A549 (cell line): ENCODE measurements at regions not wholly inside any gene's neighbourhood (a gene's known extent, or its start where the extent isn't known, plus 50 kb on each side); places are given as distances from the start of the nearest gene placed in this dataset.

Experiments used
- ATAC-seq, 2 experiments: fragments of 200-7000 bp in 1 of 2; fragments of >200 bp in 1 of 2; cut with Nextera tagmentation in 1 of 2; cut with Tn5 transposase in 1 of 2; 3 replicates each; pipeline versions ENCODE4 v1.8.0 to v1.9.1; 2018 to 2020; ENCODE audit warnings: mild to moderate bottlenecking in 1 of 2, moderate library complexity in 1 of 2
- CTCF ChIA-PET: fragments of 300-600 bp; sonication (Branson Sonifier 250); formaldehyde crosslinking; extraction: SDS; loops from one replicate; lab custom pipeline; 2021; ENCODE audit warnings: antibody characterized with exemption, inconsistent platforms; lab: Yijun Ruan, JAX
- POLR2A ChIA-PET: fragments of 350-600 bp; formaldehyde crosslinking; extraction: SDS; loops from one replicate; lab custom pipeline; 2021; ENCODE audit warnings: antibody characterized with exemption, inconsistent platforms; lab: Yijun Ruan, JAX
- DNase-seq, 2 experiments: peaks; one replicate each; pipeline versions ENCODE4 v3.0.0 to v3.0.0-alpha.2; 2011 to 2016; ENCODE audit warnings: low read depth in 1 of 2, low spot score in 1 of 2
- FAIRE-seq: peaks from 2 replicates; lab custom pipeline; 2011; peaks lifted over from hg19 to GRCh38; lab: Jason Lieb, UNC
- H3K27ac ChIP-seq, 2 experiments: fragments of >200 bp; sonication (Bioruptor Twin); formaldehyde crosslinking; 3 replicates each; pipeline ENCODE4 v1.5.1; 2016 to 2017
- H3K4me1 ChIP-seq: fragments of >200 bp; sonication (Bioruptor Twin); formaldehyde crosslinking; 3 replicates; pipeline ENCODE4 v1.6.1; 2016
- H3K4me2 ChIP-seq: fragments of >200 bp; sonication (Bioruptor Twin); formaldehyde crosslinking; 3 replicates; pipeline ENCODE4 v1.6.1; 2016
- H3K4me3 ChIP-seq: fragments of >200 bp; sonication (Bioruptor Twin); formaldehyde crosslinking; 3 replicates; pipeline ENCODE4 v1.5.1; 2016
- H3K9me3 ChIP-seq: fragments of >200 bp; sonication (Bioruptor Twin); formaldehyde crosslinking; 3 replicates; pipeline ENCODE4 v1.6.1; 2016
- BHLHE40 ChIP-seq: IDR thresholded peaks from 2 replicates; pipeline ENCODE4 v1.6.1; 2012; ENCODE audit warnings: low read depth, low read length, inconsistent platforms
- EHF ChIP-seq: fragments of 250-450 bp; sonication (Bioruptor Pico); IDR thresholded peaks from 2 replicates; pipeline ENCODE4 v1.5.0; 2020; ENCODE audit warnings: mild to moderate bottlenecking
- EHMT2 ChIP-seq: fragments of 200-600 bp; sonication (generic); IDR thresholded peaks from 2 replicates; pipeline ENCODE4 v1.6.1; 2016; ENCODE audit warnings: antibody characterized with exemption, low read depth, mild to moderate bottlenecking, moderate library complexity
- EP300 ChIP-seq, 2 experiments: fragments of >200 bp; sonication (Bioruptor Twin); formaldehyde crosslinking; IDR thresholded peaks; 2 replicates in 1 of 2; 3 replicates in 1 of 2; pipeline ENCODE4 v1.6.1; 2016 to 2017
- HMGXB4 ChIP-seq: fragments of 250-450 bp; sonication (Bioruptor Pico); IDR thresholded peaks from 2 replicates; pipeline ENCODE4 v1.5.0; 2021; ENCODE audit warnings: mild to moderate bottlenecking, moderate library complexity, borderline replicate concordance
- HOXA7 ChIP-seq: fragments of 250-450 bp; sonication (Bioruptor Pico); IDR thresholded peaks from 2 replicates; pipeline ENCODE4 v1.5.0; 2020; ENCODE audit warnings: mild to moderate bottlenecking, moderate library complexity
- JUN ChIP-seq, 2 experiments: fragments of >200 bp; sonication (Bioruptor Twin); formaldehyde crosslinking; IDR thresholded peaks; 2 replicates in 1 of 2; 3 replicates in 1 of 2; pipeline ENCODE4 v1.6.1; 2016 to 2017
- MAFK ChIP-seq: fragments of 450-650 bp; IDR thresholded peaks from 2 replicates; pipeline ENCODE4 v1.6.1; 2014; ENCODE audit not compliant: partially characterized antibody
- MAZ ChIP-seq: fragments of 150-350 bp; IDR thresholded peaks from 2 replicates; pipeline ENCODE4 v1.6.1; 2014; ENCODE audit warnings: antibody characterized with exemption, low read depth, low read length, borderline replicate concordance
- RFX5 ChIP-seq: fragments of 450-650 bp; IDR thresholded peaks from 2 replicates; pipeline ENCODE4 v1.7.1; 2014; ENCODE audit warnings: antibody characterized with exemption, mild to moderate bottlenecking, moderate library complexity
- RNF2 ChIP-seq: fragments of 200-600 bp; sonication (generic); IDR thresholded peaks from 2 replicates; pipeline ENCODE4 v1.6.1; 2016; ENCODE audit warnings: low read depth, mild to moderate bottlenecking, antibody characterized with exemption, moderate library complexity, borderline replicate concordance
- SREBF2 ChIP-seq: fragments of 450-650 bp; IDR thresholded peaks from 2 replicates; pipeline ENCODE4 v1.6.1; 2014; ENCODE audit warnings: mild to moderate bottlenecking, moderate library complexity
- ZC3H11A ChIP-seq: fragments of 450-650 bp; IDR thresholded peaks from 2 replicates; pipeline ENCODE4 v1.6.1; 2014; ENCODE audit warnings: antibody characterized with exemption, mild to moderate bottlenecking
- ZFP36 ChIP-seq: fragments of 450-650 bp; IDR thresholded peaks from 2 replicates; pipeline ENCODE4 v1.6.1; 2014; ENCODE audit warnings: borderline replicate concordance; ENCODE audit not compliant: partially characterized antibody
- ZNF302 ChIP-seq: fragments of 250-450 bp; sonication (Bioruptor Pico); IDR thresholded peaks from 2 replicates; pipeline ENCODE4 v1.9.0; 2021; ENCODE audit warnings: inconsistent platforms, mild to moderate bottlenecking, moderate library complexity
- ZSCAN20 ChIP-seq: fragments of 250-450 bp; sonication (Bioruptor Pico); IDR thresholded peaks from 2 replicates; pipeline ENCODE4 v1.8.0; 2022; ENCODE audit warnings: mild to moderate bottlenecking, moderate library complexity
- WGBS: methylation state at CpG from one replicate; pipeline ENCODE4 v1.1.6; 2017; ENCODE audit errors: missing lambda C conversion rate; 5-methylcytosine and 5-hydroxymethylcytosine counted together
- TF ChIP-seq, protein P1 (sequence below): fragments of >200 bp; sonication (Bioruptor Twin); formaldehyde crosslinking; IDR thresholded peaks from 3 replicates; pipeline ENCODE4 v1.6.1; 2016
- TF ChIP-seq, protein P2 (sequence below): fragments of >200 bp; sonication (Bioruptor Twin); formaldehyde crosslinking; IDR thresholded peaks from 2 replicates; pipeline ENCODE4 v1.6.1; 2016
- TF ChIP-seq, protein P3 (sequence below): fragments of >200 bp; sonication (Bioruptor Twin); formaldehyde crosslinking; IDR thresholded peaks from 3 replicates; pipeline ENCODE4 v1.5.1; 2016
- TF ChIP-seq, protein P4 (sequence below): IDR thresholded peaks from 2 replicates; pipeline ENCODE4 v1.6.1; 2012; ENCODE audit warnings: low read depth, borderline replicate concordance
- TF ChIP-seq, protein P5 (sequence below): IDR thresholded peaks from 2 replicates; pipeline ENCODE4 v1.6.1; 2012

GRCh38 chr5:97536683-97537082 lies 353.6 kb upstream of the RIOK2 start (continued):
- TF ChIP-seq, protein P1, sequence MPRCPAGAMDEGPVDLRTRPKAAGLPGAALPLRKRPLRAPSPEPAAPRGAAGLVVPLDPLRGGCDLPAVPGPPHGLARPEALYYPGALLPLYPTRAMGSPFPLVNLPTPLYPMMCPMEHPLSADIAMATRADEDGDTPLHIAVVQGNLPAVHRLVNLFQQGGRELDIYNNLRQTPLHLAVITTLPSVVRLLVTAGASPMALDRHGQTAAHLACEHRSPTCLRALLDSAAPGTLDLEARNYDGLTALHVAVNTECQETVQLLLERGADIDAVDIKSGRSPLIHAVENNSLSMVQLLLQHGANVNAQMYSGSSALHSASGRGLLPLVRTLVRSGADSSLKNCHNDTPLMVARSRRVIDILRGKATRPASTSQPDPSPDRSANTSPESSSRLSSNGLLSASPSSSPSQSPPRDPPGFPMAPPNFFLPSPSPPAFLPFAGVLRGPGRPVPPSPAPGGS, result no peak
- TF ChIP-seq HOXA7 (CRISPR knock-in tag), result no peak
- no peak for TF ChIP-seq HMGXB4 (CRISPR knock-in tag)

DNA sequence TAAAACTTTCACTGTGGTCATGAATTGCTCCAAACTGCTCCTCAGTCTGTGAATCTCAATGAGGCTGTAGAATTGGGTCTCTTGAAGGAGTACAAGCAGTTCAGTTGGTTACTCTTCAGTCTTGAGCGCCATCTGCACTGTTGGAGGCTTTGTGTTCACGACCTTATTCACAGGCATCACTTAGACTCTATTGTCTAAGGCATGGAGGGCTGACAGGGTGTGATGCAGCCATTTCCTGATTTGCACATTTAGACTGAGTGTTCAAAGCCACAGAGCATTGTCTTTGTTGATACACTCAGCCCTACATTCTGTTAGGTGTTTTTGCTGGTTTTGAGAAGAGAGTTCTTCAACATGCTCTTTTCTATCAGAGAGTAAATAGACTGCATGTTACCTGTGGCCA lies 355.9 kb upstream of the RIOK2 start:
- ChIA-PET POLR2A (no interaction called here), CTCF (no interaction called here)
- Histone ChIP-seq H3K4me2 (no peak overlapping the region), H3K27ac (no peak overlapping the region), H3K9me3 (no peaks in the 10 kb centered on the region), H3K4me1 (no peaks in the 10 kb centered on the region), H3K4me3 (no peak overlapping the region)
- ATAC-seq (no peak), FAIRE-seq (no peak), DNase-seq (no peak)
- 3% methylated on average over 2 of the region's 2 CpGs for WGBS
- TF ChIP-seq EHMT2, result no peak
- TF ChIP-seq, protein P2, sequence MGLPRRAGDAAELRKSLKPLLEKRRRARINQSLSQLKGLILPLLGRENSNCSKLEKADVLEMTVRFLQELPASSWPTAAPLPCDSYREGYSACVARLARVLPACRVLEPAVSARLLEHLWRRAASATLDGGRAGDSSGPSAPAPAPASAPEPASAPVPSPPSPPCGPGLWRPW, result no peak
- TF ChIP-seq MAZ, result no peak
- TF ChIP-seq EP300 (IDR thresholded peaks at IDR 0.05), result no peak
- no peak for TF ChIP-seq ZFP36
- TF ChIP-seq RNF2, result no peak
- TF ChIP-seq, protein P1, result no peak
- TF ChIP-seq SREBF2, result no peak
- TF ChIP-seq JUN (IDR thresholded peaks at IDR 0.05), result no peak
- no peak for TF ChIP-seq ZSCAN20 (CRISPR knock-in tag)
- TF ChIP-seq, protein P3, sequence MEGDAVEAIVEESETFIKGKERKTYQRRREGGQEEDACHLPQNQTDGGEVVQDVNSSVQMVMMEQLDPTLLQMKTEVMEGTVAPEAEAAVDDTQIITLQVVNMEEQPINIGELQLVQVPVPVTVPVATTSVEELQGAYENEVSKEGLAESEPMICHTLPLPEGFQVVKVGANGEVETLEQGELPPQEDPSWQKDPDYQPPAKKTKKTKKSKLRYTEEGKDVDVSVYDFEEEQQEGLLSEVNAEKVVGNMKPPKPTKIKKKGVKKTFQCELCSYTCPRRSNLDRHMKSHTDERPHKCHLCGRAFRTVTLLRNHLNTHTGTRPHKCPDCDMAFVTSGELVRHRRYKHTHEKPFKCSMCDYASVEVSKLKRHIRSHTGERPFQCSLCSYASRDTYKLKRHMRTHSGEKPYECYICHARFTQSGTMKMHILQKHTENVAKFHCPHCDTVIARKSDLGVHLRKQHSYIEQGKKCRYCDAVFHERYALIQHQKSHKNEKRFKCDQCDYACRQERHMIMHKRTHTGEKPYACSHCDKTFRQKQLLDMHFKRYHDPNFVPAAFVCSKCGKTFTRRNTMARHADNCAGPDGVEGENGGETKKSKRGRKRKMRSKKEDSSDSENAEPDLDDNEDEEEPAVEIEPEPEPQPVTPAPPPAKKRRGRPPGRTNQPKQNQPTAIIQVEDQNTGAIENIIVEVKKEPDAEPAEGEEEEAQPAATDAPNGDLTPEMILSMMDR, result no peak
- no peak for TF ChIP-seq ZC3H11A
- TF ChIP-seq BHLHE40, result no peak

GRCh38 chr5:97541864-97542263 lies 358.8 kb upstream of the RIOK2 start:
- FAIRE-seq, result no peak
- ATAC-seq, result no peak
- H3K4me1 ChIP-seq, result no peaks in the 10 kb centered on the region
- CTCF ChIA-PET, result interaction anchor here (0.9 kb wide), 1 partner anchor 8 kb away, joined by 3 read pairs; no protein-coding TSS in a partner anchor
- 52% methylated on average over 9 of the region's 20 CpGs for WGBS
- POLR2A ChIA-PET, result no interaction called here
- no peak overlapping the region for H3K4me3 ChIP-seq
- no peaks in the 10 kb centered on the region for H3K9me3 ChIP-seq
- DNase-seq, result no peak
- no peak overlapping the region for H3K27ac ChIP-seq
- TF ChIP-seq RFX5 (no peak), ZNF302 (CRISPR knock-in tag) (no peak), HOXA7 (CRISPR knock-in tag) (no peak), SREBF2 (no peak), EHF (CRISPR knock-in tag) (no peak), MAFK (no peak), HMGXB4 (CRISPR knock-in tag) (no peak)
- TF ChIP-seq, protein P1, result no peak
- TF ChIP-seq, protein P4, sequence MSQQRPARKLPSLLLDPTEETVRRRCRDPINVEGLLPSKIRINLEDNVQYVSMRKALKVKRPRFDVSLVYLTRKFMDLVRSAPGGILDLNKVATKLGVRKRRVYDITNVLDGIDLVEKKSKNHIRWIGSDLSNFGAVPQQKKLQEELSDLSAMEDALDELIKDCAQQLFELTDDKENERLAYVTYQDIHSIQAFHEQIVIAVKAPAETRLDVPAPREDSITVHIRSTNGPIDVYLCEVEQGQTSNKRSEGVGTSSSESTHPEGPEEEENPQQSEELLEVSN, result no peak
- TF ChIP-seq, protein P3, result no peak
- TF ChIP-seq, protein P5, sequence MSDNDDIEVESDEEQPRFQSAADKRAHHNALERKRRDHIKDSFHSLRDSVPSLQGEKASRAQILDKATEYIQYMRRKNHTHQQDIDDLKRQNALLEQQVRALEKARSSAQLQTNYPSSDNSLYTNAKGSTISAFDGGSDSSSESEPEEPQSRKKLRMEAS, result no peak
- TF ChIP-seq, all 56 proteins: peak for 0
- H3K4me2 ChIP-seq, result no peak overlapping the region
